Fibroblast of gingiva (primary cell): ENCODE measurements at regions not wholly inside any gene's neighbourhood (a gene's known extent, or its start where the extent isn't known, plus 50 kb on each side); places are given as distances from the start of the nearest gene placed in this dataset.

ENCODE experiments used
- DNase-seq: peaks from one replicate; pipeline ENCODE4 v3.0.0-alpha.2; 2011; ENCODE audit warnings: low read depth

DNA sequence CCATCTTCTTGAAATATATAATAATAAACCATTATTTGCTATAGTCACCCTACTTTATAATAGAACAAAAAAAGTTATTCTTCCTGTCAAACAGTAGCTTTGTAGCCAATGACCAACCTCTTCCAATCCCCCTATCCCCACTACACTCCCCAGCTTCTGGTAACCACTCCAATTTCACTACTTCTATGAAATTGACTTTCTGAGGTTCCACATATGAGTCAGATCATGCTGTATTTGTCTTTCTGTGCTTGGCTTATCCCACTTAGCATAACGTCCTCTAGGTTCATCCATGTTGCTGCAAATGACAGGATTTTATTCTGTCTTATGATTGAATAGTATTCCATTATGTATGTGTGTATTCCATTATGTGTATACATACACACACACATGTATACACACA is 809.7 kb upstream of the NDST4 start:
- DNase-seq = no peak

DNA sequence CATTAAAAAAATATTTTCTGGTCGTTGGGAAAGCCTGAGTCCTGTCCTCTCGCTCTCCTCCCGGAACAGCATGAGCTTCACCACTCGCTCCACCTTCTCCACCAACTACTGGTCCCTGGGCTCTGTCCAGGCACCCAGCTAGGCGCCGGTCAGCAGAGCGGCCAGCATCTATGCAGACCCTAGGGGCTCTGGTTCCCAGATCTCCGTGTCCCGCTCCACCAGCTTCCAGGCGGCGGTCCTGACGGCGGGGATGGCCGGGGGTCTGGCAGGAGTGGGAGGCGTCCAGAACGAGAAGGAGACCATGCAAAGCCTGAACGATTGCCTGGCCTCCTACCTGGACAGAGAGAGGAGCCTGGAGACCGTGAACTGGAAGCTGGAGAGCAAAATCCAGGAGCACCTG is 807.2 kb upstream of the NDST4 start:
- DNase-seq = no peak

DNA sequence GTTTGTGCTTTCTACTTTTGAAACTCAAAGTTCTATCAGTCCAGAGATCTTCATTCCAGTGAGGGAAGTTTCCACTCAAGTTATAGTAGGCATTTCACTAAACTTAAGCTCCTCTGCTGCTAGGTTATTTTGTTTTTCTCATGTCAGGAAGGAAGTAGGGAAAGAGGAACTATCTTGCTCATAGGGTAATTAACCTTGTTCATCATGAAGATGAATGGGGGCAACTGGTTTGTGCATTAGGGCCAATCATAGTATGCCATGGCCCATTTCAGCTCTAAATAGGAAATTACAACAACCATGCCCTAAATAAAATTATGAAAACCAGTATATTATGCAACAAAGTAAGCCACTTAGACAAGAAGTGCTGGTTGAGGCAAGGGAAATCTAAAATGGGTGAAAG is 804.7 kb upstream of the NDST4 start:
- DNase-seq = no peak

DNA sequence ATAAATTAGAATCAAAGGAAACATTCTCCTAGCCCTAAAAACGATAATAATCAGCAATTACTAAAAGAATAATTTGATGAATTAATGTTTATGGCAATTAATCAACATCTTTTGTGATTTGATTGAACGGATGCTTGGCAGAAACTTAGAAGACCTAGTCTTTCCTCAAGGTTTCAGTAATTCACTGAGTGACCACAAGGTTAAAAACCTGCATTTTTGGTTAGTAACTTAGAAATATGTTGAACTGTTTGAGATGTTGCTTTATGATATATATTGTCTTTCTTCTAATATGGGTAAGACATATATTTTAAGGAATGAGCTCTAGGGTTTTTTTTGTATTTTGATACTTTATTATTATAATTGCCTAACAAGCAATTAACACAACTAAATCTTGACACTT is 793.0 kb upstream of the NDST4 start:
- DNase-seq = no peak

DNA sequence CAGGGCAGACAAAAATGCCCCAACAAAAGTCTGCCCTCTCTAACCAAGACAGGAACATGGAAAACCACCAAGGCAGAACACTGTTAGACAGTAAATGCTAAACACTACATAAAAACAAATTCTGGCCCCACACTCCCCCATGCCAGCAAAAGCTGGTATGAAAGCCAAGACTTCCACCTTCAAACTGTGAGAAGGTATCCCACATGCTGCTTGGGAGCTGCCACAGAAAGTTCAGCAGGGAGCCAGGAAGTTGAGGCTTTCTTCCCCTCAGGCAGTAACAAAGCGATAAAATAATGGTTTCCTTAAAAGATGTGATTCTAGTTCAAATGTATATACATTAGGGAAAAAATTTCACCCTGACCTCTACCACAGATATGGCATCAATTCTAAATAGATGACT is 770.4 kb upstream of the NDST4 start:
- no peak for DNase-seq

DNA sequence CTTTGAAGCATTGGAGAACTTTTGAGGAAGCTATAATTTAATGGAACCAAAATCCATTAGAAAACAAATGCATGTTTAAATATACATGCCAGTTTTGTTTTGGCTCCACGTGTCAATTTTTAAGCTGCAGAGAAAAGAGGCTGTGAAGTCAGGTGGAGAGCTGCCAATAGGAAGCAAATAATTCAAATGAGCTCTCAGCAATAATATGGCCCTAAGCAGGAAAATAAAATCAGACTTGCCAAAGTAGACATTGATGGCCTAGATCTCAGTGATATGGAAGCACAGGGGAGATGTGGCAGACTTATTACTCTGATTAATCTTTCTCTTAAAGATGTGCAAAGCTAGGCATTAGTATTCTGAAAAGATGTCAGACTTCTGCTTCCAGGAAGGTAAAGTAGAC is 769.8 kb upstream of the NDST4 start:
- no peak for DNase-seq

DNA sequence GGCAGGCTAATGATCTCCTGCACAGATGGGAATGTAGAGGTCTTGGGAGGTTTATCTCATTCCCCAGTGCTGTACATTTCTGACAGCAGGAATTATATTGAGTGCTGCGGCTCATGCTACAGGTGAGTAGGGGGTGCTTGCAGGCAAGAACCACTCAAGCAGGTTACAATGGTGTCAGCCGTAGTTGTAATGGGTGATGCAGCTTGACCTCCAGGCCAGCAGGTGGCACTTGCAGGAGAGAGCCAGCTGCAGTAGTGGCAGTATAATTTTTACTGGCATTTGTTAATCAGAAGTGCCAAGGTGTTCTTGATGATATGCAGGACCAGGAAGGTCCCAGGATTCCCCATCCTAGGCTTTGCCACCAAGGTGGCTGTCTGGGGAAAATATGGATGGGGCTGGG is 759.6 kb upstream of the NDST4 start:
- DNase-seq = no peak

DNA sequence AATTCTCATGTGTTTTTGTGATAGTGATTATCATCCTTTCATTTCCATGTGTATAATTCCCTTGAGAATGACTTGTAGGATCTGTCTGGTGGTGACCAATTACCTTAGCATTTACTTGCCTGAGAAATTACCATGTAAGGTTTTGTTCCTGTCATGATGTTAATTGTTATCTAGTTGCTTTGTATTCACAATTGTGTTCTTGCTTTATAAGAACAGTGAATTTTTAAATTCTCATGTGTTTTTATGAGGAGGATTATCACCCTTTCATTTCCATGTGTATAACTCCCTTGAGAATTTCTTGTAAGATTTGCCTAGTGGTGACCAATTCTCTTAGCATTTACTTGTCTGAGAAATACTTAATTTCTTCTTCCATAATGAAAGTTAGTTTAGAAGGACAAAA is 758.2 kb upstream of the NDST4 start:
- DNase-seq = no peak

DNA sequence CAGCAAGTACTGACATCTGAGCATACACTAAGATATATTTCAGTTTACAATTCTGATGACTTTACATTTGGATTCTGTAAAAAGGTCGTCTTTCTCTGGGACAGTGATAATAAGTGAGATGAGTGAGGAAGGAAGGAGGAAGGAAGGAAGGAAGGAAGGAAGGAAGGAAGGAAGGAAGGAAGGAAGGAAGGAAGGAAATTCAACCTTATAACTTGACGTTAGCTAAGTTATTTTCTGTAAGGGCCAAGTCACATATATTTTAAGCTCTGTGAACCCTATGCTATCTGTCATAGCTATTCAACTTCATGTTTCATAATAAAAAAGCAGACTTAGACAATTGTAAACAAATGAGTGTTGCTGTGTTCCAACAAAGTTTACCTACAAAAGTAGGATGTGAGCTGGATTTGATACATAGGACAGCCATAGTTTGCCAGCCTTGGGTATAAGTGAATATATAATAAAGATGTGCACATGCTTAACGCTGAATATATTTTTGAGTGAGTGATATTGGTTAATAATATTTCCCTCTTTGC is 753.0 kb upstream of the NDST4 start:
- DNase-seq = no peak

DNA sequence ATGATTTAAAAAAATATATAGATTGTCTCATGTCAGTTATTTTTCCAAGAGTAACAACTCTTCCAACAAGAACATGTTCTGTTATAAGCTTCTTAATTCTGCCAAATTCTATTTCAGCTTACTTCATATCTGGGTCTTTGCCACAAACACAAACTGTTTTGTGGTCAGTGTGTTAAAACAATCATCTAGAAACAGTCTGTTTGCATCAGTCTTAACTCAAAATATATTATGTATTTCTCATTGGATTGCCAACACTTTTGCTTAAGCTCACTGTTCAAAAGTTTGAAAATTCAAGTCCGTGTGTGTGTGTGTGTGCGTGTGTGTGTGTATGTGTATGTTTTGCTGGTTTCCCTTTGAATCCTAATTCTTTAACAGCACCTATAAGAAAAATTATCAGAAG is 752.3 kb upstream of the NDST4 start:
- DNase-seq = no peak

DNA sequence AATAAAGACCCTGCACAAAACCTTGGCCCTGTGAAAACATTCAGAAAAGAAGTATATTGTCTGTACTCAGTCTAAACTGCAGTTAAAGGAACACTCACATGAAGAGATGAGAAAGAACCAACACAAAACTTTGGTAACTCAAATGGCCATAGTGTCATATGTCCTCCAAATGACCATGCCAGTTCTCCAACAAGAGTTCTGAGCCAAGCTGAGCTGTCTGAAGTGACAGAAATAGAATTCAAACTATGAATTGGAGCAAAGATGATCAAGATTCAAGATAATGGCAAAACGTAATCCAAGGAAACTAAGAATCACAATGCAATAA is 739.3 kb upstream of the NDST4 start:
- DNase-seq = no peak

DNA sequence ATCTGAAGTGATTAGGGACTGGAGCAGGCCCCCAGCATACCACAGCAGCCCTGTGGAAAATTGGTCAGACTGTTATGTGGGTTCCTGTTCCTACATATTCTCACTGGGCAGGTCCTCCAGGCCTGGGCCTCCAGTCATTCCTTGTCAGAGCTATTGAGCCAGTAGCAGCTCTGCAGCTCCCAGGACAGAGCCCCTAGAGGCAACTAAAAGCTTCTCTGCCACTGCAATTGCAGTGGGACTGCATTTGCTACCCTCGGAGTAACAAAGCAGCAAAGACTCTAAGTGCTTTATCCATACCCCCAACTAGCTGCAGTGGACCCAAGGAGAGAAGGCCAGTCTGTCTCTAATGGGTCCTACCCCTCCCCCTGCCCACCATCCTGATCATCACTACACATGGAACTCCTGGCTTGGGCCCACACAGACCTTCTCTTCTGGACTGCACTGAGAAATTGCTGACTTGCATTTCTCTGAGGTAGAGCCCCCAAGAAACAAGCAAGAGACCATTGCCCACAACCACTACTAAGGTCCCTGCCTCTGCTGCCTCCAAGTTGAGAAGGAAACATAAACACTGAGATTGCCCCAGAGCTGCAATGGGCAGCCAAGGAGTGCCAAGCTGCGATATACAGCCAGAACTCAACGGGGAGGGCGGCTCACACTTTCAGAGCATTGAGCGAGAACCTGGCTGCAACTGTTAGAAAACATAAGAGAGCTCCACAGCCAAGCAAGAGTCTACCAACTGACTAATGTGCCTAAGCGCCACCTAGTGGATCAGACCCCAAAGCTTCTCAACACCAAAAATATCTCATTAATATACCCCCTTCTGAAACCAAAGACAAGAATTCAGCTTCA is 738.7 kb upstream of the NDST4 start:
- DNase-seq = no peak

DNA sequence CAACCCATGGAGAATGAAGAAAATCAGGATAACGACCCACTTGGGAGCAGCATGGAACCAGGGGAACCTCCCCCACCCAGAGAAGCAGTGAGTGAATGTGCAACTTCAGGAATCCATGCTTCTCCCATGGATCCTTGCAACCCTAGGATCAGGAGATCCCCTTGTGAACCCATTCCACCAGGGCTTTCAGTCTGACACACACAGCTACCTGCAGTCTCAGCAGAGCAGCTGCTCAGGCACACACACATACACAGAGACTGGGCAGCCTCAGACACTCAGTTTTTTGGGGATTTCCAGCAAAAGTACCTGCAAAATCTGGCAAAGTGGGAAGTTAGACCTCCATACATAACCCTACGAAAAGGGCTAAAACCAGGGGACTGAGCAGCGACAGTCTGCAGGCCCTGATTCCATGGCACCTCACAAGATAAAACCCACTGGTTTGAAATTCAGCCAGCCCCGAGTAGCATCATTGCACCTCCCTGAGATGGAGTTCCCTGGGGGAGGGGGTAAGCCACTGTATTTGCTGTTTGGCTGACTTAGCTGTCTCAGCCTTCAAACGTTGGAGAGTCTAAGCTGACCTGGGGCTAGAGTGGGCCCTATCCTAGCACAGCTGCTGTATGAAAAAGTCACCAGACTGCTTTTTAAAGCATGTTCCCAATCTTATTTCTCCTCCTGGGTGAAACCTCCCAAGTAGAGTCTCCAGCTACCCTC is 737.5 kb upstream of the NDST4 start:
- DNase-seq = no peak

DNA sequence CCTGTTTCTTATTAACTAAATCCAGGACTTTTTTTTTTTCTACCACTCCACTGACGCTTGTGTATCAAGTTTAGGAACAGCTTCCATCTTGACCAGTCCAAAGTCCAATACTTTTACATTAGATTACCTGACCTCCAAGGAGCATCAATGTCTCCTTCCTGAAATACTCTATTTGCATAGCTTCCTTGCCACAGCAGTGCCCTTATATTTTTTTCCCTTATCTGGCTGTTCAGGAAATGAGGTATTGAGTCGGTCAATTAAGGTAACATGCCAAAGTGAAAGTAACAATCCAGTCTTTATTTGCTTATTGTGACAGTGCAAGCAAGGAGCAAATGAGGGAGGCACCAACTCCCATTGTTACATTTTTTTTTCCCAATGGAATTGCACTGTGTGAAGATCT is 730.8 kb upstream of the NDST4 start:
- DNase-seq = no peak

DNA sequence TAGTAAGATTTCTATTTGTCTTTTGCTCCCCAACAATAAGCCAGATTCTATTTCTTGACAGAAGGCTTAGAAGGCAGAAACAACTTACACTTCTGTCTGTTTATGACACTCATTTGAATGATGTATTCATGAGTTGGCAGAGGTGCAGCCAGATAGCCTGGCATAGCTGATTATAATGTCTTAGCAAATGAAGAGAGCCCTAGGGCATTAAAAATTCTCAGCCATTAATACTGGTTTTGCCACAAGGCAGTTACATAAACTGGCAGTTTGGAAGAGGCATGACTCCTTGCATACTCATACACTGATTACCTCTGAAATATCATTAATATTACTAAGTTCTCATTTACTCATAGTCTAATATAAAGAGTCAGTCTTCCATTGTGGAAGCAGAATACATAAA is 728.5 kb upstream of the NDST4 start:
- DNase-seq = no peak

DNA sequence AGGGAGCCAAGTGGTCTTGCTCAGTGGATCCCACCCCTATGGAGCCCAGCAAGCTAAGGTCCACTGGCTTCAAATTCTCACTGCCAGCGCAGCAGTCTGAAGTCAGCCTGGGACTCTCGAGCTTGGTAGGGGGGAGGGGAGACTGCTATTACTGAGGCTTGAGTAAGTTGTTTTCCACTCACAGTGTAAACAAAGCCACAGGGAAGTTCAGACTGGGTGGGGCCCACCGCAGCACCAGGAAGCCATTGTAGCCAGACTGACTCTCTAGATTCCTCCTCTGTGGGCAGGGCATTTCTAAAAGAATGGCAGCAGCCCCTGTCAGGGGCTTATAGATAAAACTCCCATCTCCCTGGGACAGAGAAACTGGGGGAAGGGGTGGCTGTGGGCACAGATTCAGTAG is 721.0 kb upstream of the NDST4 start:
- no peak for DNase-seq

DNA sequence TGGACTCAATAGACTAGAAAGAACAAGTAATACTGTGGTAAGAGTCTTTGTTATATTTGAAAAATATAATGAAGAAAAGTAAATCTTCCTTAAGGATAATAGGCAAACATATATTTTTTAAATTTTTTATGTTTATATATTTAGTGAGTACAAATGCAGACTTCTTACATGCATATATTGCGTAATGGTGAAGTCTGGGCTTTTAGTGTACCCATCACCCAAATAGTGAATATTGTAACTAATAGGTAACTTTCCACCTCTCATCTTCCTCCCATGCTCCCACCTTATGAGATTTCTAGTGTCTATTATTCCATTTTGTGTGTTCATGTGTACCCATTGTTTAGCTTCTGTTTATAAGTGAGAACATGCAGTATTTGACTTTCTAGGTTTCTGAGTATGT is 711.2 kb upstream of the NDST4 start:
- DNase-seq = no peak

DNA sequence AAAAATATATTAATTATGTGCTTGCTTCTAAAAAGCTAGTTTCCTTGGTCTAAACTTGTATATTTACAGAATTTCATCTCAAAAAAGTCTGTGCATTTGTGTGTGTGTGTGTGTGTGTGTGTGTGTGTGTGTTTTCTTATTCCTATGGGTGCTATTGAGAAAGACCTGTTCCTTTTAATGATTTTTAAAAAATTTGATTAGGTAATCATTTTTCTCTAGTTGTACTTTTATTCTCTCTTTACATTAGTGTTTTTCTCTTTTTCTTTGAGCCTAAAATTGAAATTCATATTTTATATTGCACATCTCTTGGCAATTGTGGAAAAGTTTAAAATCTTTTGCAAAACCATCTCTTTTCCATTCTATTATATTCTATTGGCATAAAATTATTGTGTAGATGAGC is 690.4 kb upstream of the NDST4 start:
- no peak for DNase-seq

DNA sequence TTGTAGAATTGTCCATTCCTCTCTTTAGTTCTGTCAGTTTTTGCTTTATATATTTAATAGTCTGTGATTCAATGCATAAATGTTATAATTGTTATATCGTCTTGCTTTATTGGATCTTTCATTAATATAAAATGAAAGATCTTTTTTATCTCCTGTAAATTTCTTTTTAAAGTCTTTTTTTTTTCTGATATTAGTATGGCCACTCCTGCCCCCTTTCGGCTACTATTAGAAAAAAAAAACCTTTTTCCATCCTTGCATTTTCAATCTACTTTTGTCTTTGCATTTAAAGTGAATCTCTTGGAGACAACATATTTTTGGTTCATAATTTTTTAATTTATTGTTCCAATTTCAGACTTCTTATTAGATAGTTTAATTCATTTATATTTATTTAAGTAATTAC is 677.4 kb upstream of the NDST4 start:
- no peak for DNase-seq

DNA sequence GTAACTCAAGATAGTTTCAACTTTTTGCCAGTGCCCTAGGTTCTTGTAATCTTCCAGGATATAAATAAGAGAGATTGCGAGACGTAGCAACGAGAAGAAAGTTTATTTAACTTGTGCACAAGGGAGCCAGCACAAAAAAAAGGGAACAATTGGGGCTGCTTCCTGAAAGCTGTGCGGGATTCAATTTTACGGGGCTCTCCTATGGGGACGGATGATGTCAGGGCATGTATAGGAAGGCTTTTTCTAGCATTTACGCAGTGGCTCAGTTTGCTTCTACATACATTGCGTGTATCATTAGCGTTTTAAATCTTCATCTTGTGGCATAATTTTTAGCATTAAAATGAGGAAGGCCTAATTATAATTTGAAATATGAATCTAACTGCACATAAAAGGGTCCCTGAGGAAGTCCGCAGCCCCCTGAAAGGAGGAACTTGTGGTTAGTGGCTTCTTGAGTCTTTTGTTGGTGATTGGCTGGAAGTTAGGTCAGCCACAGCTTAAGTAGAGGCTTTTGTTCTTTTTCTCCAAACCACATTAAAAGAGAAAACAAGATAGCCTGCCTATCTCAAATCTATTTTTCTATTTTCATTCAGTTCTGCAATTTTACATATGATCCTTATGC is 668.2 kb upstream of the NDST4 start:
- no peak for DNase-seq

DNA sequence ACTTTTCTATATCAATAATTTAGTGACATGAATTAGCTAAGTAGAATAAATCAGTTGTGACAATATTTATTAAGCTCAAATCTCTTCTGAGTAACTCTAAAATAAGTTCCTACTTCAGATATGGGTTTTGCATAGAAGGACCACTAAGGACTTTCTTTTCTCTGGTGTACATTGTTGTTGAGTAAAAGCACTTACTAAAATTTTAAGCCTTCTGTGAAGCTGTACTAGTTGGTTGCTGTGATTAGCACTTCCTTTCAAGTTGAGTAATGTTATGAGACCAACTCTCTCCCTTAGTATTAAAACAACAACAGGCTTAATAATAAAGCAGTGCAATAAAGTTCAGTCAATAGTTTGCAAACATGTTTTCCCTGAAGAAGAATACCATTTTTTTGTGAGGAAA is 667.4 kb upstream of the NDST4 start:
- no peak for DNase-seq

DNA sequence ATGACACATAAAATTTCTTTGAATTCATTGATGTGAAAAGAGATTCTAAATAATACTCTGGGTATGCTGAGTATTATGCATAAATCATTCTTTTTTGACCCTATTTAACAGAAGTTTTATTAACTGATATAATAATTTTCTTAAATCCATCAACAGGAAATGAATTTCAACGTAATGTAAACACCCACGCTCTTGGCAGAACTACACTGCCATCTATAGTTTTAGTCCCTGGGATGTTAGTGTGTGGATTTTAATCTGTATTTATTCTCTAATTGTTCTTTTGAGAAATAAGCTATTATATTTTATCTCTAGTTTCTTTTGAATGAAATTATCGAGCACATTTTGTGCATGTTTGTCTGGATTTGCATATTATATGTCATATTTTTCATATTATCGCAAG is 666.8 kb upstream of the NDST4 start:
- DNase-seq = no peak

DNA sequence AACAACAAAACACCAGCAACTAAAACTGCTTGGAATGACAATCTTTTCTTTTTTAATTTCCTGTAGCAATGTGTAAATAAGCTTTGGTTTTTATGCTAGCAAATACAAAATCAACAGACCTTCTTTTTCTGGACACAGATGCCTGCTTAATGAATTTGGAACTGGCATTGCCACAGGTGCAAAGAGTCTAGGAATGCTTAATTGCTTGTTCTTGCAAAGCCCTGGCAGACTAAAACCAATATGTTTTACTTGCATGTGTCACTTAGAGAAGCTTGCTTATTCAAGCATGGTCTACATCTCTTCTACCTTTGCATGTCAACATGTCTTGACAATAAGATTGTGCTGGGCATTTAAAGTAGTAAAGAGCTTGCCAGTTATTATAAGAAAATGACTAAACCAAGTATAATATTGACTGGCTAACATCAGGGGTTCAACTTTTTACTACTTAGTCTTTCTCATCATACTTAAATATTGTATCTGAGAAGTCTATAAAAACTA is 656.7 kb upstream of the NDST4 start:
- no peak for DNase-seq
